Peyer's patch (tissue), 4 donors: ENCODE measurements at regions not wholly inside any gene's neighbourhood (a gene's known extent, or its start where the extent isn't known, plus 50 kb on each side); places are given as distances from the start of the nearest gene placed in this dataset.

Experiments used
- CTCF ChIP-seq, 6 experiments: fragments of 450-650 bp in 4 of 6; fragments of 200-600 bp in 2 of 6; sonication (generic) in 1 of 6; IDR thresholded peaks; one replicate each; pipeline ENCODE4 v1.5.1; 2017 to 2019; ENCODE audit warnings: antibody characterized with exemption in 6 of 6, mild to moderate bottlenecking in 3 of 6, moderate library complexity in 1 of 6
- POLR2A ChIP-seq, 2 donors: fragments of 450-650 bp; IDR thresholded peaks; one replicate each; pipeline ENCODE4 v1.5.1; 2017; ENCODE audit warnings: antibody characterized with exemption in 2 of 2, mild to moderate bottlenecking in 2 of 2, moderate library complexity in 2 of 2

- TF ChIP-seq CTCF (IDR thresholded peaks at IDR 0.05): no peak
- TF ChIP-seq POLR2A (IDR thresholded peaks at IDR 0.05): no peak
Measured at GRCh38 chr7:31439165-31439564, 74.7 kb upstream of the ITPRID1 start.
